ENCODE measurements at regions not wholly inside any gene's neighbourhood (a gene's known extent, or its start where the extent isn't known, plus 50 kb on each side); places are given as distances from the start of the nearest gene placed in this dataset.

DNA sequence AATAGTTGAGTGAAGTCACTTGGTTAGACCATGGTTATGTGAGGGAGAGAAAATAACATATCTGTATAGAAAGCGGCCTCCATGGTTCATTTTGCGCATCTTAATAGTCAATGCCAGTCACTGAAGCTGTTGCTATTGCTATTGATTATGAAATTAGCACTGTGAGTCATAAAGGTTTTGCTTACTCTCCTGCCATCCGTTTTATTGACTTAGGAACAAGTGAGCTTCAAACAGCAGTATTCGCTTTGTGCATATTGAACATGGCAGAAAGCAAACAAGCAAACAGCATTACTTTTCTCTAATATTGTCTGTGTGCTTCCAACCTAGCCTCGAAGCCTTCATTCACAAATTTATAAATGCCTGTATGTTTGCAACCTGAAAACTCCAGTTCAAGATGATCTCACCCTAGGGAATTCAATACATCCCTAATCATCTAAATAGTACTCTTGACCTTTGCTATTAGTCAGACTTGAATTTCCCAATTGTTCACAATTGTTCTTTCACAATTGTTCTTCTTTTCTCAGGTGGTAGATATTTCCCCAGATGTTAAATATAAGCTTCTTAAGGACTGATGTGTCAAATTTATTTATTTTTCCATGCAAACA is 55.9 kb upstream of the GABRA2 start:
- TF ChIP-seq, protein P1, sequence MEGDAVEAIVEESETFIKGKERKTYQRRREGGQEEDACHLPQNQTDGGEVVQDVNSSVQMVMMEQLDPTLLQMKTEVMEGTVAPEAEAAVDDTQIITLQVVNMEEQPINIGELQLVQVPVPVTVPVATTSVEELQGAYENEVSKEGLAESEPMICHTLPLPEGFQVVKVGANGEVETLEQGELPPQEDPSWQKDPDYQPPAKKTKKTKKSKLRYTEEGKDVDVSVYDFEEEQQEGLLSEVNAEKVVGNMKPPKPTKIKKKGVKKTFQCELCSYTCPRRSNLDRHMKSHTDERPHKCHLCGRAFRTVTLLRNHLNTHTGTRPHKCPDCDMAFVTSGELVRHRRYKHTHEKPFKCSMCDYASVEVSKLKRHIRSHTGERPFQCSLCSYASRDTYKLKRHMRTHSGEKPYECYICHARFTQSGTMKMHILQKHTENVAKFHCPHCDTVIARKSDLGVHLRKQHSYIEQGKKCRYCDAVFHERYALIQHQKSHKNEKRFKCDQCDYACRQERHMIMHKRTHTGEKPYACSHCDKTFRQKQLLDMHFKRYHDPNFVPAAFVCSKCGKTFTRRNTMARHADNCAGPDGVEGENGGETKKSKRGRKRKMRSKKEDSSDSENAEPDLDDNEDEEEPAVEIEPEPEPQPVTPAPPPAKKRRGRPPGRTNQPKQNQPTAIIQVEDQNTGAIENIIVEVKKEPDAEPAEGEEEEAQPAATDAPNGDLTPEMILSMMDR (optimal IDR thresholded peaks at IDR 0.05 in 1 of 3, IDR thresholded peaks at IDR 0.05 in 1 of 3, conservative IDR thresholded peaks at IDR 0.05 in 1 of 3; ENCODE audit: extremely low read depth in 1 of 3, insufficient read depth in 2 of 3, low read length in 3 of 3) = no peak
- no peak for TF ChIP-seq EZH2 (IDR thresholded peaks at IDR 0.05; ENCODE audit: low read length)

Measured in keratinocyte (primary cell).